ENCODE measurements at regions not wholly inside any gene's neighbourhood (a gene's known extent, or its start where the extent isn't known, plus 50 kb on each side); places are given as distances from the start of the nearest gene placed in this dataset.
"Not testable (repeated sequence)": the region's sequence is repeated elsewhere in the genome, so short reads cannot be mapped to it uniquely, and the experiment has no call there.

DNA sequence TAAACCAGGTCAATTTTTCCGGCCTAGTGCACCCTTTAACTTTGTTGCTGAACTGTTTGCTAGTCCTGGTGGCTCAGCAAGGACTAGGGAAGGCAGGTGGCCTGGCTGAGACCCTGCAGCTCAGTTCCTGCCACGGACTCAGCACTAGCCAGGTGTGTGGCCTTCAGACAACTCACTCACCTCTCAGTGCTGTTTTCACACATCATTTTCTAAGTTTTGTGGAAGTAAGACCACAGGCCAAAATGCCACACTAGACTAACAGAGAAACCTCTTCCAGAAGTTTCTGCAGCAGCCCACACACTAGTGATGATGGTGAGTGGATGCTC is 65.9 kb upstream of the SLC1A4 start:
- no peak for DNase-seq

GRCh38 chr2:64924170-64924934 is 64.8 kb upstream of the SLC1A4 start:
- no peak for DNase-seq

DNA sequence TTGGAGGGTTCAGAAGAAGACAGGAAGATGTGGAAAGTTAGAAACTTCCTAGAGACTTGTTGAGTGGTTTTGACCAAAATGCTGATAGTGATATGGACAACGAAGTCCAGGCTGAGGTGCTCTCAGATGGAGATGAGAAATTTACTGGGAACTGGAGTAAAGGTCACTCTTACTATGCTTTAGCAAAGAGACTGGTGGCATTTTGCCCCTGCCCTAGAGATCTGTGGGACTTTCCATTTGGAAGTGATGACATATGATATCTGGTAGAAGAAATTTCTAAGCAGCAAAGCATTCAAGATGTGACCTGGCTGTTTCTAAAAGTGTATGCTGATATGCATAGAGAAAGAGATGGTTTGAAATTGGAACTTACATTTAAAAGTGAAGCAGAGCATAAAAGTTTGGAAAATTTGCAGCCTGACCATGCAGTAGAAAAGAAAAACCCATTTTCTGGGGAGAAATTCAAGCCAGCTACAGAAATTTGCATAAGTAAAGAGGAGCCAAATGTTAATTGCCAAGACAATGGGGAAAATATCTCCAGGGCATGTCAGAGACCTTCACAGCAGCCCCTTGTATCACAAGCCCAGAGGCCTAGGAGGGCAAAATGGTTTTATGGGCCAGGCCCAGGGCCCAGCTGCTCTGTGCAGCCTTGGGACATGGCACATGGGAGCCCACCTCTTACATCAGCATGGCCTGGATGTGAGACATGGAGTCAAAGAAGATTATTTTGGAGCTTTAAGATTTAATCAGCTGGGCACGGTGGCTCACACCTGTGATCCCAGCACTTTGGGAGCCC is 63.1 kb upstream of the SLC1A4 start:
- DNase-seq, result not testable (repeated sequence)

DNA sequence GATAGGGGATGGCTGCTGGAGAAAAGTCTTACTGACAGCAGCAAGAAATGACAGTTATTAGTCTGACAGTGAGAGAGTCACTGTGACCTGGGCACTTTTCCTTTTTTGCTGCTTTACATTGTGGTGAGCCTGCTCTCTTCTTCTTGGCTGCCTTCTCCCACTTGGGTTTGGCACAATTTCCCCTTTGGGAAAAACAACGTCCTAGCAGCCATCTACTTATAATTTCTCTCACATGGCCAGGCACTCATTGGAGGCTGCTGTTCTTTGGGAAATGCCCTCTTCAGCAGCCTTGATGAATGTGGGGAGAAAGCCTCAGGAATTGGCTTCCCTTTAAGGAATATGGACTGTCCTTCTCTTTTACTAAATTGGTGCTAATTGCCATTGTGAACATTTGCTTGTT is 60.4 kb upstream of the SLC1A4 start:
- DNase-seq, result no peak

DNA sequence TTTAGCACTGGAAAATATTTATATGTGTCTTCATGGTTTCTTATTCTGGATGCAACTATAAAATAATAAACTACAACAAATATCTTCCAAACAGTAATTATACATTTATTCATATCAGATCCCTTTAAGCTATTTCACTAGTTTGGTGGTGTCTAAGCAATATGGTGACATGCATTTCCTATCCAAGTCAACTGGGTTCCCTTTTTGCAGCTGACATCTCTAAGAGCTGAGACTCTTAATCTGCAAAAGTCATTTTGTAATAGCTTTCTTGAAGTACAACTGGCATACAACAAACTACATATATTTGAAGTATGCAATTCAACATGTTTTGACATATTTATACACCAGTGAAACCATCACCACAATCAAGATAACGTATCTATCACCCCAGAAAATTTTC is 59.9 kb upstream of the SLC1A4 start:
- DNase-seq, result no peak

- no peak for DNase-seq
Measured at GRCh38 chr2:64930258-64930671, 58.9 kb upstream of the SLC1A4 start.

- DNase-seq, result no peak
Measured at GRCh38 chr2:64931246-64932115, 57.7 kb upstream of the SLC1A4 start.

DNA sequence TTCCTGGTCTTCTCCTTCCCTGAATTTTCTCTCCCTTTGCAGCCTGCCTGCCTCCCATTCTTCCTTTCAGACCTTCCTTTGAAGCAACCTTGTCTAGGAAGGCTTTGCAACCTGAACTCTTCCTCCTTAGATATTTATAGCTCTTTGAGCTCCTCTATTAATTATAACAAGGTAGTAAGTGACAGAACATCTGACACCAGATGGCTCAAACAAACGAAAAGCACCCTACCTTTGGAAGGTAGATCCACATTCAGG is 57.2 kb upstream of the SLC1A4 start:
- DNase-seq, result no peak

- DNase-seq, result no peak
Measured at GRCh38 chr2:64932371-64933216, 56.6 kb upstream of the SLC1A4 start.

DNA sequence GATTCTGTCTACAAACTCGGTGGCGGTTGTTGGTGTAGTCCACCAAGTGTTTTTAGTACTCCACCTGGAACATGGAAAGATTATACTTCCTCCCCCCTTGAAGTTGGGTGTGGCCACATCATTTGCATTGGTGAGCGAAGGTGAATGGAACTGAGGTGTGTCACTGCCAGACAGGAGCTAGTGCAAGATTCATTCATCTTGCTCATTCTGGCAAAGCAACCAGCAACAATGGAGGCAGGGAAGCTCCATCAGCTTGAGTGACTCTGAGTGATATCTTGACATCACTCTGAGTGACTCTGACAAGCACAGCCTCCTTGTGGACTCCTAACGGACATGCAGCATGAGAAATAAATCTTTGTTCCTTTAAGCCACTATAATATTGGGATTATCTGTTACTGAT is 54.7 kb upstream of the SLC1A4 start:
- DNase-seq, result no peak

- no peak for DNase-seq
Measured at GRCh38 chr2:64936809-64937208, 52.4 kb upstream of the SLC1A4 start.

DNA sequence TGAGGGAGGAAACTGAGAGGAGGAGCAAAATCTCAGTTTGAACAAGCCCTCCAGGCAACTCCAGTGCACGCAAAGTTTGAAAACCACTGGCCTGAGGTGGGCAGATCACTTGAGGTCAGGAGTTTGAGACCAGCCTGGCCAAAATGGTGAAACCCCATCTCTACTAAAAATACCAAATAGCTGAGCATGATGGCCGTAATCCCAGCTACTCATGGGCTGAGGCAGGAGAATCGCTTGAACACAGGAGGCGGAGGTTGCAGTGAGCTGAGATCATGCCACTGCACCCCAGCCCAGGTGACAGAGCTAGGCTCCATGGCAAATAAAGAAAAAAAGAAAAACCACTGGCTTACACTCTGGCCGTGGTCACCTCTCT is 51.9 kb upstream of the SLC1A4 start:
- not testable (repeated sequence) for DNase-seq

GRCh38 chr2:64937687-64938491 is 51.3 kb upstream of the SLC1A4 start:
- DNase-seq, result no peak

- peak; percentile 14 for DNase-seq
Measured at GRCh38 chr2:64938607-64939285, 50.5 kb upstream of the SLC1A4 start.

DNA sequence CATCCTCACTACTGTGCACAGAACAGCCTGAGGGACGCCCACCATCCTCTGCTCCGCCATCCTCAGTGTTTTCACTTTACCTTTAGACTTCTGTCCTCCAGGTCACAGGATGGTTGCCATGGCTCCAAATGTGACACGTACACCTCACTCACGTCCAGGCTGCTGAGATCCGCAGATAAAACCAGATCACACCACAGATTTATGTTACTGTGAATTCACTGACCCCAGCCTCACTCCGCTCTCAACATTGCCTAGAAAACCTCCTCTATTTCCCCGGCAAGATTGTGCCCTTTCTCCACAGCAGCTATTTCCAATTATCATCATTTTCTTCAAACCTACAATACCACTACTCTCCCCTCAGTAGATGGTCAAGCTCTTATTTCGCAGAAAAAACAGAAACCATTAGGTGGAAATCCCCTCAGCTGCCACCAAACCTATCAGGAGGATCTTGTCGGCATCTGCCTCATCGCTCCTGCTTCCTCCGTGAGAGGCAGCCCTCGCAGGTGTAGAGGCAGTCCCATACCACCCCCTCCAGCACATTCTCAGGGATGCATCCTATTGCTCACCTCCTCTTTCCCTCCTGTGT is 49.8 kb upstream of the SLC1A4 start:
- no peak for DNase-seq

All from NCI-H510A (cell line).